ENCODE measurements at regions not wholly inside any gene's neighbourhood (a gene's known extent, or its start where the extent isn't known, plus 50 kb on each side); places are given as distances from the start of the nearest gene placed in this dataset.

- H3K36me3 ChIP-seq (ENCODE audit: control insufficient read depth, low read length): no peaks in the 10 kb centered on the region
- no peaks in the 10 kb centered on the region for H3K27me3 ChIP-seq (ENCODE audit: control insufficient read depth, low read length)
- H3K79me2 ChIP-seq (ENCODE audit: control insufficient read depth, low read length): no peaks in the 10 kb centered on the region
- H3K4me1 ChIP-seq (ENCODE audit: control insufficient read depth, low read length): no peaks in the 10 kb centered on the region
- H3F3A ChIP-seq (ENCODE audit: control insufficient read depth, insufficient read depth): no peaks in the 10 kb centered on the region
- no peak overlapping the region for H3K4me2 ChIP-seq (ENCODE audit: low read length)
- no peak overlapping the region for H3K27ac ChIP-seq (ENCODE audit: low read depth, low read length)
- no peak for TF ChIP-seq EZH2phosphoT487 (IDR thresholded peaks at IDR 0.05; ENCODE audit: borderline replicate concordance, low read length)
- peaks cover 3% of the 10 kb centered on the region; the same call in 1 of the 2 replicates for H3K9me3 ChIP-seq (ENCODE audit: control insufficient read depth, insufficient read depth, low read length)
- no peak overlapping the region for H3K4me3 ChIP-seq (ENCODE audit: low read length)
- no peaks in the 10 kb centered on the region for H4K20me1 ChIP-seq (ENCODE audit: control insufficient read depth, insufficient read depth, low read depth, low read length)
- H3K9me2 ChIP-seq (replicated peaks; ENCODE audit: control insufficient read depth, low read length): no peaks in the 10 kb centered on the region
Observed at GRCh38 chr7:12794722-12795302, 107.4 kb downstream of the ARL4A start.

- no peak overlapping the region for H3K27ac ChIP-seq (ENCODE audit: low read depth, low read length)
- TF ChIP-seq, protein P1, sequence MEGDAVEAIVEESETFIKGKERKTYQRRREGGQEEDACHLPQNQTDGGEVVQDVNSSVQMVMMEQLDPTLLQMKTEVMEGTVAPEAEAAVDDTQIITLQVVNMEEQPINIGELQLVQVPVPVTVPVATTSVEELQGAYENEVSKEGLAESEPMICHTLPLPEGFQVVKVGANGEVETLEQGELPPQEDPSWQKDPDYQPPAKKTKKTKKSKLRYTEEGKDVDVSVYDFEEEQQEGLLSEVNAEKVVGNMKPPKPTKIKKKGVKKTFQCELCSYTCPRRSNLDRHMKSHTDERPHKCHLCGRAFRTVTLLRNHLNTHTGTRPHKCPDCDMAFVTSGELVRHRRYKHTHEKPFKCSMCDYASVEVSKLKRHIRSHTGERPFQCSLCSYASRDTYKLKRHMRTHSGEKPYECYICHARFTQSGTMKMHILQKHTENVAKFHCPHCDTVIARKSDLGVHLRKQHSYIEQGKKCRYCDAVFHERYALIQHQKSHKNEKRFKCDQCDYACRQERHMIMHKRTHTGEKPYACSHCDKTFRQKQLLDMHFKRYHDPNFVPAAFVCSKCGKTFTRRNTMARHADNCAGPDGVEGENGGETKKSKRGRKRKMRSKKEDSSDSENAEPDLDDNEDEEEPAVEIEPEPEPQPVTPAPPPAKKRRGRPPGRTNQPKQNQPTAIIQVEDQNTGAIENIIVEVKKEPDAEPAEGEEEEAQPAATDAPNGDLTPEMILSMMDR (IDR thresholded peaks at IDR 0.05; ENCODE audit: low read depth, low read length, poor library complexity, severe bottlenecking): no peak
- TF ChIP-seq EZH2phosphoT487 (IDR thresholded peaks at IDR 0.05; ENCODE audit: borderline replicate concordance, low read length): no peak
Observed at GRCh38 chr7:12796397-12797127, 109.1 kb downstream of the ARL4A start.

GRCh38 chr7:12800486-12800885, 113.1 kb downstream of the ARL4A start:
- no peak overlapping the region for H3K4me2 ChIP-seq (ENCODE audit: low read length)
- TF ChIP-seq, protein P1 (IDR thresholded peaks at IDR 0.05; ENCODE audit: low read depth, low read length, poor library complexity, severe bottlenecking): no peak
- no peak for TF ChIP-seq EZH2phosphoT487 (IDR thresholded peaks at IDR 0.05; ENCODE audit: borderline replicate concordance, low read length)
- H3K9me2 ChIP-seq (replicated peaks; ENCODE audit: control insufficient read depth, low read length): no peaks in the 10 kb centered on the region
- H3F3A ChIP-seq (ENCODE audit: control insufficient read depth, insufficient read depth): no peaks in the 10 kb centered on the region
- no peak overlapping the region for H3K27ac ChIP-seq (ENCODE audit: low read depth, low read length)
- H3K9me3 ChIP-seq (ENCODE audit: control insufficient read depth, insufficient read depth, low read length): no peaks in the 10 kb centered on the region
- H3K4me3 ChIP-seq (ENCODE audit: low read length): no peak overlapping the region
- no peaks in the 10 kb centered on the region for H3K4me1 ChIP-seq (ENCODE audit: control insufficient read depth, low read length)
- H4K20me1 ChIP-seq (ENCODE audit: control insufficient read depth, insufficient read depth, low read depth, low read length): no peaks in the 10 kb centered on the region
- no peaks in the 10 kb centered on the region for H3K79me2 ChIP-seq (ENCODE audit: control insufficient read depth, low read length)
- no peaks in the 10 kb centered on the region for H3K36me3 ChIP-seq (ENCODE audit: control insufficient read depth, low read length)
- H3K27me3 ChIP-seq (ENCODE audit: control insufficient read depth, low read length): no peaks in the 10 kb centered on the region

More at GRCh38 chr7:12796397-12797127, 109.1 kb downstream of the ARL4A start:
- Histone ChIP-seq H3K4me1 (ENCODE audit: control insufficient read depth, low read length) (no peaks in the 10 kb centered on the region), H3F3A (ENCODE audit: control insufficient read depth, insufficient read depth) (no peaks in the 10 kb centered on the region), H3K4me3 (ENCODE audit: low read length) (no peak overlapping the region), H3K9me3 (ENCODE audit: control insufficient read depth, insufficient read depth, low read length) (peaks cover 3% of the 10 kb centered on the region; the same call in 1 of the 2 replicates), H3K36me3 (ENCODE audit: control insufficient read depth, low read length) (no peaks in the 10 kb centered on the region), H3K27me3 (ENCODE audit: control insufficient read depth, low read length) (no peaks in the 10 kb centered on the region), H3K4me2 (ENCODE audit: low read length) (no peak overlapping the region), H3K79me2 (ENCODE audit: control insufficient read depth, low read length) (no peaks in the 10 kb centered on the region), H4K20me1 (ENCODE audit: control insufficient read depth, insufficient read depth, low read depth, low read length) (no peaks in the 10 kb centered on the region), H3K9me2 (replicated peaks; ENCODE audit: control insufficient read depth, low read length) (no peaks in the 10 kb centered on the region)

DNA sequence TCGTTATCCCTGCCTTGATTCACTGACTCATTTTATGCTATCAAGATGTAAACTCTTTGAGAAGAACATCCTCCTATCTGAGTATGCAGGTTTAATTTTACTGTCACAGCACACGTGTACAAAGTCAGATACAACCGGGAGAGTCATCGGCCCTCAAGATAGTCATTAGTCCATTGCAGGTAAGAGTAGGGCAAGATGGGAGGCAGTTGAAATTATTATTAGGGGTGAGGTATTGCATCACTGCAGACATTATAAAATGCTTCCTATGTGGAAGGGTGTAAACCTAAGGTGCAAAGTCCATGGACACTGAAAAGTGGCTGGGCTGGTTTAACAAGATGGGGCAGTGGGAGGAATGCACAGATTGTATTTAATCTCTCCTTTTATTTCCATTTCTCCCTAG, 113.7 kb downstream of the ARL4A start:
- no peak for TF ChIP-seq EZH2phosphoT487 (IDR thresholded peaks at IDR 0.05; ENCODE audit: borderline replicate concordance, low read length)
- TF ChIP-seq, protein P1 (IDR thresholded peaks at IDR 0.05; ENCODE audit: low read depth, low read length, poor library complexity, severe bottlenecking): no peak
- no peaks in the 10 kb centered on the region for H3K36me3 ChIP-seq (ENCODE audit: control insufficient read depth, low read length)
- no peaks in the 10 kb centered on the region for H3K9me3 ChIP-seq (ENCODE audit: control insufficient read depth, insufficient read depth, low read length)
- no peaks in the 10 kb centered on the region for H3F3A ChIP-seq (ENCODE audit: control insufficient read depth, insufficient read depth)
- no peak overlapping the region for H3K4me3 ChIP-seq (ENCODE audit: low read length)
- no peak overlapping the region for H3K4me2 ChIP-seq (ENCODE audit: low read length)
- H4K20me1 ChIP-seq (ENCODE audit: control insufficient read depth, insufficient read depth, low read depth, low read length): no peaks in the 10 kb centered on the region
- no peaks in the 10 kb centered on the region for H3K27me3 ChIP-seq (ENCODE audit: control insufficient read depth, low read length)
- no peaks in the 10 kb centered on the region for H3K9me2 ChIP-seq (replicated peaks; ENCODE audit: control insufficient read depth, low read length)
- no peaks in the 10 kb centered on the region for H3K79me2 ChIP-seq (ENCODE audit: control insufficient read depth, low read length)
- no peak overlapping the region for H3K27ac ChIP-seq (ENCODE audit: low read depth, low read length)
- no peaks in the 10 kb centered on the region for H3K4me1 ChIP-seq (ENCODE audit: control insufficient read depth, low read length)

Data from DOHH2 (cell line).